ENCODE measurements at regions not wholly inside any gene's neighbourhood (a gene's known extent, or its start where the extent isn't known, plus 50 kb on each side); places are given as distances from the start of the nearest gene placed in this dataset.
"Not testable (repeated sequence)": the region's sequence is repeated elsewhere in the genome, so short reads cannot be mapped to it uniquely, and the experiment has no call there.

- H3K4me1 Mint-ChIP-seq; H3K27me3 Mint-ChIP-seq; CTCF ChIA-PET; H3K9me3 Mint-ChIP-seq (ENCODE audit: low read depth); ATAC-seq; H3K27ac Mint-ChIP-seq; H3K4me3 Mint-ChIP-seq; DNase-seq; H3K36me3 Mint-ChIP-seq: not testable (repeated sequence)
Observed at GRCh38 chr21:27968240-27968639, 1001.4 kb upstream of the ADAMTS5 start.

- no peaks in the 10 kb centered on the region for H3K27me3 Mint-ChIP-seq
- peaks cover 2% of the 10 kb centered on the region for H3K9me3 Mint-ChIP-seq (ENCODE audit: low read depth)
- CTCF ChIA-PET: no interaction called here
- no peak overlapping the region for H3K4me3 Mint-ChIP-seq
- no peak overlapping the region for H3K27ac Mint-ChIP-seq
- no peaks in the 10 kb centered on the region for H3K36me3 Mint-ChIP-seq
- DNase-seq (no peak), ATAC-seq (no peak)
- H3K4me1 Mint-ChIP-seq: no peaks in the 10 kb centered on the region
Observed at GRCh38 chr21:27954543-27955165, 987.8 kb upstream of the ADAMTS5 start.

GRCh38 chr21:27953340-27954045 is 986.6 kb upstream of the ADAMTS5 start:
- no peaks in the 10 kb centered on the region for H3K4me1 Mint-ChIP-seq
- ATAC-seq (no peak), DNase-seq (no peak)
- H3K4me3 Mint-ChIP-seq: no peak overlapping the region
- peaks cover 2% of the 10 kb centered on the region for H3K9me3 Mint-ChIP-seq (ENCODE audit: low read depth)
- no peaks in the 10 kb centered on the region for H3K27me3 Mint-ChIP-seq
- CTCF ChIA-PET: no interaction called here
- H3K27ac Mint-ChIP-seq: no peak overlapping the region
- no peaks in the 10 kb centered on the region for H3K36me3 Mint-ChIP-seq

DNA sequence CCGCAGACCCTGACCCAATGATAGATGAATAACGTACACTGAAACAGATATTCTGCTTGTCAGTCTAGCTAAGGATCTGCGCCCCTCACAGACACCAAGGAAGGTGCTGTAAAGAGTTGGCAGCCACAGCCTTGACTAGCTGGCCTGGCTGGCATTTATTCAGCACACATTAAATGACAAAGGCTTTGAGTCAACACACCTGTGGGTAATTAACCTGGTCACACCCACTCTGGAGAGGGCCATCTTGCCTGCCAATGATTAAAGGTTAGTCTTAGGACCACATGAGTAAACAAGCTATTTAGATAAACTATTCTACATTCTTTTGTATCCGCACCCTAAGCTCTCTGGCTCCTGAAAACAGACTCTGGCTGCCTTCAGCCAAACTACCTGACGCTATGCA is 982.2 kb upstream of the ADAMTS5 start:
- CTCF ChIA-PET; H3K27ac Mint-ChIP-seq; ATAC-seq; H3K9me3 Mint-ChIP-seq (ENCODE audit: low read depth); DNase-seq; H3K36me3 Mint-ChIP-seq; H3K4me1 Mint-ChIP-seq; H3K27me3 Mint-ChIP-seq; H3K4me3 Mint-ChIP-seq: not testable (repeated sequence)

DNA sequence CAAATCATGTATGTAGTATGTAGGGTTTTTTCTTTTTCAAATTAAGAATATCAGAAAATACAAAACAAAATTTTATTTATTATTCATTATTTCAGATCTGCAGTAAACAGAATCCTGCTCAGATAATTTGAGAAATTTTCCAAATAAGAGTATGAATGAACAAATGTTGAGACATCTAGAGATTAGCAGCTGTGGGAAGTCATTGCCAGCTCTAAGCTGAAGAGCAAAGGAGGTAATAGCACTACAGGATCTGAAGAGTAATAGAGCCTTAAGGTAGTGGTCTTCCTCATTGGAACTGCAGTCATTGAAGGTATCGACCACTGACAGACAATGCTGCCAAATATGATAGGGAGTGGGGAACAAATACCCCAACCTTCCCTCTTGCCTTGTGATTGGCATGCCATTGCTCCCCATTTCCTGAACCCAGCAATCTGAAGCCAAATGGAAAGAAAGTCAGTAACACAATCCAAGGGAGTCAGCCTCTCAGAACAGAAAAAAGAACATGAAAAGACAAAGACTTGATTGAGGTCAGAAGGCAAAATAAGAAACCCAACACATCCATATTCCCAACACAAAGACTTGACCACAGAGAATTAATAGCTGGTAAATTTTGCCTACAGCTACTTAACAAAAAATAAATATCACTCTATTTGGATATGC is 963.4 kb upstream of the ADAMTS5 start:
- H3K4me1 Mint-ChIP-seq; ATAC-seq; H3K27ac Mint-ChIP-seq; H3K4me3 Mint-ChIP-seq; H3K36me3 Mint-ChIP-seq; H3K27me3 Mint-ChIP-seq; DNase-seq; H3K9me3 Mint-ChIP-seq (ENCODE audit: low read depth); CTCF ChIA-PET: not testable (repeated sequence)

- H3K27ac Mint-ChIP-seq; H3K36me3 Mint-ChIP-seq; H3K27me3 Mint-ChIP-seq; H3K4me3 Mint-ChIP-seq; H3K9me3 Mint-ChIP-seq (ENCODE audit: low read depth); H3K4me1 Mint-ChIP-seq; CTCF ChIA-PET; DNase-seq; ATAC-seq: not testable (repeated sequence)
Observed at GRCh38 chr21:27929179-27929578, 962.3 kb upstream of the ADAMTS5 start.

DNA sequence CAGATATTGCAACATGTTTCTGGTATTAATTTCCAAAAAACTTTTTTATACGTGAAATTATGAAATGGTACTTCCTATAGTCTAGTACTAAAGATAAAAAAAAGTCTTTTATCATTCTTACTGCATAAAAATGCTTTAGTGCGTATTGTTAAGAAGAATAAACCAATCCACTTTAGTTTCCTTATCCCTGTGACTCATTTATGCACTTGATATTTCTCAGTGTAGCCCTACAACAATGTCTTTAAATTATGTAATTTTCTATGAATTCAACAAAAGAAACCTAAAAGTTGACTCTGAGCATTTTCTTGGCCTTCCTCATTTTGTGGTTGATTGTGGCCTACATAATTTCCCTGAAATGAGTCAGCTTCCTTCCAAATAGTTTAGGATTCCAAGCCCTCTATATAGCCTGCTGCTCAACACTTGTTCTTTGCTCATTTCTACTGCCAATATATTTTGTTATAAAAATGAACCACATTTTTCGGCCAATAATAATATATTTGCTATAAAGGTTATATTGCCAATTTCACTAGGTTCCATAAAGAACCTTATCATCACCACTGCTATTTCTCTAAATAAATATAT is 961.7 kb upstream of the ADAMTS5 start:
- CTCF ChIA-PET; H3K4me3 Mint-ChIP-seq; ATAC-seq; H3K9me3 Mint-ChIP-seq (ENCODE audit: low read depth); H3K4me1 Mint-ChIP-seq; H3K27ac Mint-ChIP-seq; DNase-seq; H3K27me3 Mint-ChIP-seq; H3K36me3 Mint-ChIP-seq: not testable (repeated sequence)

- DNase-seq: not testable (repeated sequence)
Observed at GRCh38 chr21:27921421-27921820, 954.5 kb upstream of the ADAMTS5 start.

DNA sequence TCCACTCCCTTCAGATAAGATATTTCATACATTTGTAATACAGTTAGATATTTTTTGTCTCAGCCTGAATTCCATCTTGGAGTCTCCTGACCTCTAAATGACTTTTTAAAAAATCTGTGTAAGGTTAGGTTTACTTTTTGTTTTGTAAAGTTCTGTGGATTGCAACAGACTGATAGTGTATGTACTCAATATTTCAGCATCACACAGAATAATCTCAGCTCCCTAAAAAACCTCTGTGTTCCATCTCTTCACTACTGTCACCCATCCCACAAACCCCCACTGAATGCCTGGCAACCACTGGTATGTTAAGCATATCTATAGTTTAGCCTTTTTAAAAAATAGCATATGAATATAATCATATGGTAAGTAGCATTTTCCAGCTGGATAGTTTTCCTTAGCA is 951.1 kb upstream of the ADAMTS5 start:
- H3K4me1 Mint-ChIP-seq; H3K4me3 Mint-ChIP-seq; DNase-seq; H3K27me3 Mint-ChIP-seq; H3K9me3 Mint-ChIP-seq (ENCODE audit: low read depth); CTCF ChIA-PET; ATAC-seq; H3K36me3 Mint-ChIP-seq; H3K27ac Mint-ChIP-seq: not testable (repeated sequence)

More at GRCh38 chr21:27921421-27921820, 954.5 kb upstream of the ADAMTS5 start:
- H3K27me3 Mint-ChIP-seq; CTCF ChIA-PET; H3K9me3 Mint-ChIP-seq (ENCODE audit: low read depth); H3K4me3 Mint-ChIP-seq; H3K36me3 Mint-ChIP-seq; H3K4me1 Mint-ChIP-seq; H3K27ac Mint-ChIP-seq; ATAC-seq: not testable (repeated sequence)

- H3K27me3 Mint-ChIP-seq; CTCF ChIA-PET; H3K36me3 Mint-ChIP-seq; H3K27ac Mint-ChIP-seq; H3K4me3 Mint-ChIP-seq; DNase-seq; ATAC-seq; H3K9me3 Mint-ChIP-seq (ENCODE audit: low read depth); H3K4me1 Mint-ChIP-seq: not testable (repeated sequence)
Observed at GRCh38 chr21:27916326-27916725, 949.4 kb upstream of the ADAMTS5 start.

GRCh38 chr21:27912133-27912532 is 945.2 kb upstream of the ADAMTS5 start:
- CTCF ChIA-PET; DNase-seq; H3K36me3 Mint-ChIP-seq; ATAC-seq; H3K9me3 Mint-ChIP-seq (ENCODE audit: low read depth); H3K27ac Mint-ChIP-seq; H3K4me3 Mint-ChIP-seq; H3K27me3 Mint-ChIP-seq; H3K4me1 Mint-ChIP-seq: not testable (repeated sequence)

- DNase-seq; H3K4me1 Mint-ChIP-seq; H3K36me3 Mint-ChIP-seq; H3K27ac Mint-ChIP-seq; H3K9me3 Mint-ChIP-seq (ENCODE audit: low read depth); ATAC-seq; H3K27me3 Mint-ChIP-seq; H3K4me3 Mint-ChIP-seq; CTCF ChIA-PET: not testable (repeated sequence)
Observed at GRCh38 chr21:27909487-27909886, 942.6 kb upstream of the ADAMTS5 start.

- DNase-seq; CTCF ChIA-PET; H3K9me3 Mint-ChIP-seq (ENCODE audit: low read depth); H3K4me3 Mint-ChIP-seq; H3K4me1 Mint-ChIP-seq; H3K27ac Mint-ChIP-seq; ATAC-seq; H3K27me3 Mint-ChIP-seq; H3K36me3 Mint-ChIP-seq: not testable (repeated sequence)
Observed at GRCh38 chr21:27908816-27909215, 941.9 kb upstream of the ADAMTS5 start.

DNA sequence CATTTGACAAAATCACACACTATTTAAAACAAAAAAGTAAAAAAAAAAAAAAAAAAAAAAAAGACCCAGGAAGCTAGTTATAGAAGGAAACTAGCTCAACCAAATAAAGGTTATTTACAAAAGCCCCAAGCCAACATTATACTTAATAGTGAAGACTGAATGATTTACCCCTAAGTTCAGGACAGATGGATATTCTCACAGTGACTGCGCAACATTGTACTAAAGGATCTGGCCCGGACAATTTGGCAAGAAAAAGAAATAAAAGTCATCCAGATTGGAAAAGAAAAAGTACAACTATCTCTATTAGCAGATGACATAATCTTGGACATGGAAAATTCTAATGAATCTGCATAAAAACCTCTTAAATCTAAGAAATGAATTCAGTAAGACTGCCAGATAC is 936.0 kb upstream of the ADAMTS5 start:
- H3K4me1 Mint-ChIP-seq; H3K36me3 Mint-ChIP-seq; H3K4me3 Mint-ChIP-seq; CTCF ChIA-PET; H3K27me3 Mint-ChIP-seq; ATAC-seq; H3K27ac Mint-ChIP-seq; H3K9me3 Mint-ChIP-seq (ENCODE audit: low read depth); DNase-seq: not testable (repeated sequence)

All from activated CD8-positive, alpha-beta memory T cell treated with anti-CD3 and anti-CD28 coated beads, Interleukin-2, amount 10 ng/mL, durations not matched to agents 7 days and 5 days (primary cell).